GF-D8 (cell line): ENCODE measurements at regions not wholly inside any gene's neighbourhood (a gene's known extent, or its start where the extent isn't known, plus 50 kb on each side); places are given as distances from the start of the nearest gene placed in this dataset.

Experiments
- DNase-seq: peaks from one replicate; lab custom pipeline; 2025; lab: John Stamatoyannopoulos, UW

GRCh38 chr4:179415847-179416223, 1973.6 kb upstream of the AGA start:
- DNase-seq, result no peak

- DNase-seq, result no peak
Measured at GRCh38 chr4:179417357-179417756, 1975.1 kb upstream of the AGA start.

DNA sequence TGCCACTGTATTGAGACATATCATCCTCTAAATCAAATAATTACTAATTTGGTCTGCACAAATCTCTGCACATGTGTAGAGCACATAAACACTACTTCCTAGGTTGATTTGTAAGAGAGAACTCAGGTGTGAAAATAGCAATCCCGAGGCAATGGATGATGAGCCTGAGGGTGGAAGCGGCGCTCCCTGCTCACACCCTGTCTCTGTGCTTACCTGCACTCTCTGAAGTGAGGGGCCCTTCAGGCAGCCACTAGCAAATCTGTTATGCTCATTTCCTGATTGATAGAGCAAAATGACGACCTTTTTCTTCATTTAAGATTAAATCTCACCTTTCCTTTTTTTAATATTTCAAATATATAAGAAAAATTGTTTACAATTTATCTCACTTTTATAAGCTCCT, 1995.7 kb upstream of the AGA start:
- DNase-seq, result no peak

- DNase-seq, result no peak
Measured at GRCh38 chr4:179441596-179441995, 1999.4 kb upstream of the AGA start.

DNA sequence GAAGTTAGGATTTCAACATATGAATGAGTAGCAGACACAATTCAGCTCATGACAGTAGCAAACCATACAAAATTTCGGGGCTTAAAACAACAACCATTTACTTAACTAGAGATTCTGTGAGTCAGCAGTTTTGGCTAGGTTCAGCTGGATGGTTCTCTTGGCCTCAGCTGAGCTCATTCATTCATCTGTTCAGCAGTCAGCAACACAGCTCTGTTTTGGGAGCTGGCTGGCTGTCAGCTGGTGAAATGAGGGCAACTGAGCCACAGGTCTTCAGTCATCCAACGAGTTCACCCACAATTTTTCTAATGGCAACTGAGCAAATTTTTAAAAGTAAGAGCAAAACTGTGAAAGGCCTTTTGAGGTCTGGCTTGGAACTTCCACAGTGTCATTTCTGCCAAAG, 2005.1 kb upstream of the AGA start:
- DNase-seq, result no peak

- DNase-seq, result no peak
Measured at GRCh38 chr4:179465131-179465797, 2023.0 kb upstream of the AGA start.

DNA sequence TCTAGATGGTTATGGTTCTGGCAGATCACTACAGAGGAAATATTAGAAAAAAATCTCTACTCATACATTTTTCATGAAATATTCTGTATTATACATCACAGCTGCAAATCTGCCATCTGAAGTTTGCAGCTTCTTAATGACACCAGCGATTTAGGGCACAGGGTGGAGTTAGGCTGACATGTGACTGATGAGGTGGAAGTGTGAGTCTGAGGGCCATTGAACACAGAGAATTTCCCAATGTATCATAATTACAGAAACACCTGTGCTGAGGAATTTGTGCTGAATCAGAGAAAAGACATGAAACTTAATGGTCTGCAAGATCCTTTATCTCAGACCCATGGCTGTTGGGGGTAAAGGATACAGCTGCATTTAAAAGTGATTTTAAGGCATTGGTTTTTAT, 2025.6 kb upstream of the AGA start:
- DNase-seq, result no peak

DNA sequence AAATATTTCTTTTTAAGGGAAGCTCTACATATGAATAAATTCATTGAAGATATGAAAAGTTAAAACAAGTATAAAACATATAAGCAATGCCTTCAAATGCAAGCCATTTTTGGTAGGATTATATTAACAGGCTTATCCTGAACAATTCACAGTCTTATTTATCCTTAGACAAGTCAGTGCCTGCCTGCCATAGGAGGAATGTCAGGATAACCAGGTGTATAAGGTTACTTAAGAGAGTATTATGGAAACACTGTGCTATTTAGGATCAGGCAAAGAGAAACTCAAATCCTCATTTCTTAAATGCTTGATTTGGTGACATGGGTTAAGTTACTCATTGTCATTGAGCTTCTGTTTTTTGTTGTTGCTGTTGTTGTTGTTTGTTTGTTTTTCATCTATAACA, 2029.9 kb upstream of the AGA start:
- no peak for DNase-seq

DNA sequence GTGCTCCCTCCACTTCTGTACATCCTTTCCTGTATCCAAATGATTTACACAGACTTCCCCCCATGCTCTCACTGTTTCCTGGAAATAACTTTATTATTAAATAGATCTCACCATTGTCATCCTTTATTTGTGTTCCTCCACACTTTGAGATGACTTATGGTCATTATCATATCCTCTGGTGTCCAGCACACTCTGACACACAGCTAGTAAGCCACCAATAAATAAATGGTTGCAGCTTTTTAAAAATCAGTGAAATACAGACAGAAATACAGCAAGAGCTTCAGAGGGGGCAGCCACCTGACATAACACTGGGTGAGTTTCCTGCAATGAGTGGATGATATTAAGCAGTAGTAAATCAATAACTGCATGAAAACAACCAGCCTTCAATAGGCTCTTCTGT, 2036.4 kb upstream of the AGA start:
- DNase-seq, result no peak

- DNase-seq, result no peak
Measured at GRCh38 chr4:179485781-179486180, 2043.5 kb upstream of the AGA start.

DNA sequence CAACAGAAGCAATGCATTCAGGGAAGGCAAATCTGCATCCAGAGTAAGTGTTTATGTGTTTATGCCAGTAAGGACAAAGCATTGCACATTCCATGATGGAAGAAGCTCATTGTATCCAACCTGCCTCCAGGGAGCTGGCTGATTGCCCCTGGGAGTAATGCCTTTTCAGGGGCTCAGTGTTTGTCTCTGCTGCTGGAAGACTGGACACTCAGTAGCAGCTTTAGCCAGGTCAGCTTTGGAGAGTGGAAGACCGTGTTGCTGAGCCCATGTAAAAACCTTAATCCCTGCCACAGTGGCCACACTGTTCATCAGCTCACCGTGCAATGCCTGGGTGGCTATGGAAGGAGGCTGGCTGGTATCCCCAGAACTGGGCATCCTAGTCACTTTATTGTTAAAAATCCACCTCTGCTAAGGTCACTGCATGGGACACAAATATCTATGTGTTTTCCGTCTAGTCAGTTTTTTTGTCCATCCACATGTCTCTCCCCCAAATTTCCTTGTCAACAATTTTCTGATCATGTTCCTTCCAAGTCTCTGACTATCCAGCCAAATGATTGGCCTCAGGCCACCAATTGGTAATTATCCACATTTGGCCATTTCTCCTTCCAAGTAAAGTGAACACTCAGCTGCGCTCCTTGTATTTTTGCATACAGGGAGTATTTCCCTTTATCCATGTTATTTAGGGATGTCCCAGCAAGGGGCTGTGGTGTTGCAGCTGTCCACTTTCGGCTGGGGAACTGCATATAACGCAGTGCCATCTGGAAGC, 2044.5 kb upstream of the AGA start:
- DNase-seq, result no peak

DNA sequence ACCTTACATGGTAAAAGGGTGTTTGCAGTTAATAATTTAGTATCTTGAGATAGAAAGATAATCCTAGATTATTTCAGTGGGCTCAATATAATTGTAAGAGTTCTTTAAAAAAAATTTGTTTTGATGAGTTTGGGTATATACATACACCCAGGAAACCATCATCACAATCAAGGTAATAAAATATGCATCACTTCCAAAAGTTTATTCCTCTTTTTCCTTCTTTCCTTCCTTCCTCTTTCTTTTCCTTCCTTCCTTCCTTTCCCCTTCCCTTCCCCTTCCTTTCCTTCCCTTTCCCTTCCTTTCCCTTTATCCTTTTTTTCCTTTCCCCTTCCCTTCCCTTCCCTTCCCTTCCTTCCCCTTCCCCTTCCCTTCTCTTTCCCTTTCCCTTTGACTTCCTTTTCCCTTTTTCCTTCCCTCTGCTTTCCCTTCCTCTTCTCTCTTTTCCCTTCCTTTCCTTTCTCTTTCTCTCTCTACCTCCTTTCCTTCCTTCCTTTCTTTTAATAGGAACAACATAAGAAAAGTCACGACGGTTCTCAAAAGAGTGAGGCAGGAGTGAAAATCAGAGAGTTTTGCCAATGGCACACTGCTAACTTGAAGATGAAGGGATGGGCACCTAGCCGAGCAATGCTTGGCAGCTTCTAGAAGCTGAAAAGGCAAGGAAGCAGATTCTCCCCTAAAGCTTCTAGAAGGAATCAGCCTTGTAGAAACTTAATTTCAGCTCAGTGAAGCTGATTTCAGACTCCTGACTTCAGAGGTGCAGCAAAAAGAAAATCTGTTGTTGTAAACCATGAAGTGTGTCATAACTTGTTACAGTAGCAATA, 2050.2 kb upstream of the AGA start:
- no peak for DNase-seq

GRCh38 chr4:179503976-179504375, 2061.7 kb upstream of the AGA start:
- DNase-seq, result no peak

GRCh38 chr4:179509489-179509888, 2067.3 kb upstream of the AGA start:
- no peak for DNase-seq

- no peak for DNase-seq
Measured at GRCh38 chr4:179521952-179522351, 2079.7 kb upstream of the AGA start.

- DNase-seq, result no peak
Measured at GRCh38 chr4:179530958-179531357, 2088.7 kb upstream of the AGA start.

GRCh38 chr4:179536694-179537093, 2094.5 kb upstream of the AGA start:
- DNase-seq, result no peak

DNA sequence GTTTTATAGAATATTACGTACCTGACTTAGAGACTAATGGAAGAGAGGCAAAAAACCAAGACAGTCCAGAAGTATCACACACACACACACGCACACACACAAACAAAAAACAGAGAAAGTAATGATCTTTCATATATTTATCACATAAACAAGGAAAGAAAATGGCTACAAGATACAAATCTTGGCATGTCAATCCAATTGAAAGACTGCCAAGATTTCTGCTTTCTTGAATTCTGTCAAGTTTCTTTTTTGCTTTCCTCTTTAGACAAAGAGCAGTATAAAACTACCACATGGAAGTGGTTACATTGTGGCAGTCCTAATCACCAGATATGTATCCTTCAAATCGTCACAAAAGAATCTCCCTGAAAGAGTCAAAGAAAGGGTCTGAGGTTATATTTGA, 2097.4 kb upstream of the AGA start:
- DNase-seq, result no peak

GRCh38 chr4:179543771-179544170, 2101.5 kb upstream of the AGA start:
- no peak for DNase-seq

GRCh38 chr4:179544496-179544895, 2102.3 kb upstream of the AGA start:
- no peak for DNase-seq

GRCh38 chr4:179552131-179552530, 2109.9 kb upstream of the AGA start:
- no peak for DNase-seq

DNA sequence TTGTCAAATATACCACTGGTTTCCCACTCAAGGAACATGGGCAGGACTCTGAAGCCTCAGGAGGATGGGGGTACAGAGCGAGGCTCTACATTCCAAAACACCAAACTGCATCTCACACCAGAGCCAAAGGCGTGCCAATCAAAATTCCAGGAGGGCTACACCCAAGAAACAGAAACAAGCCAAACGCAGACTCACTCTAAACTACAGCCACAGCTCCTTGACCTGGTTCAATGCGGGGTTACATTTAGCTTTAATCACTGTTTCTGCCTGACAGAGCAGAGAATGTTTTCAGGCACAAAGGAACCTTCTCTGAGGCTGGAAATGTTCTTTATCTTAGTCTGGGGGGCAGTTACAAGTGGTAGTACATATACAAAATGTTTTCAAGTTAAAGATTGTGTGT, 2121.5 kb upstream of the AGA start:
- no peak for DNase-seq

DNA sequence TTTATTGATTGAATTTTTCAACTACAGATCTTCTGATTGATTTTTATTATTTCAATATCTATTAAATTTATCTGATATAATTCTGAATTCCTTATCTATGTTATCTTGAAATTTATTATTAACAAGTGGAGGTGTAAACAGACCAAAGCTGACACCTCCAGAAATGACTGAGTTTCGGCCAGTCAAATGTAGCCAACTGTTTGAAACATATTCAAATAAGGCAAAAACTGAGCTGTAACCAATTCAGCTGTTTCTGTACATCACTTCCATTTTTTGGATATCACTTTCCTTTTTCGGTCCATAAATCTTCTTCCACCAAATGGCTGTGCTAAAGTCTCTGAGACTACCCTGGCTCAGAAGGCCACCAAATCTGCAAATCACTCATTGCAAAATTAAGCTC, 2127.3 kb upstream of the AGA start:
- DNase-seq, result no peak
